ENCODE measurements at regions not wholly inside any gene's neighbourhood (a gene's known extent, or its start where the extent isn't known, plus 50 kb on each side); places are given as distances from the start of the nearest gene placed in this dataset.
"Not testable (repeated sequence)": the region's sequence is repeated elsewhere in the genome, so short reads cannot be mapped to it uniquely, and the experiment has no call there.

GRCh38 chr7:132024290-132024689, 467.9 kb upstream of the PODXL start:
- CTCF ChIA-PET: no interaction called here
- Mint-ChIP-seq H3K4me3 (no peak overlapping the region), H3K27me3 (ENCODE audit: low read depth) (no peaks in the 10 kb centered on the region), H3K9me3 (peaks cover 3% of the 10 kb centered on the region), H3K36me3 (ENCODE audit: low read depth) (no peaks in the 10 kb centered on the region), H3K27ac (no peak overlapping the region), H3K4me1 (ENCODE audit: low read depth) (no peaks in the 10 kb centered on the region)
- DNase-seq: no peak
- intact Hi-C loops (cut with micrococcal nuclease): no loop called here

GRCh38 chr7:132023466-132023865, 467.0 kb upstream of the PODXL start:
- H3K9me3 Mint-ChIP-seq: peaks cover 3% of the 10 kb centered on the region
- H3K36me3 Mint-ChIP-seq (ENCODE audit: low read depth): no peaks in the 10 kb centered on the region

GRCh38 chr7:132022188-132022587, 465.8 kb upstream of the PODXL start:
- intact Hi-C loops (cut with micrococcal nuclease): no loop called here
- peaks cover 3% of the 10 kb centered on the region for H3K9me3 Mint-ChIP-seq
- no peak overlapping the region for H3K4me3 Mint-ChIP-seq
- H3K27me3 Mint-ChIP-seq (ENCODE audit: low read depth): no peaks in the 10 kb centered on the region
- no peaks in the 10 kb centered on the region for H3K4me1 Mint-ChIP-seq (ENCODE audit: low read depth)
- no peak overlapping the region for H3K27ac Mint-ChIP-seq
- CTCF ChIA-PET: no interaction called here
- no peaks in the 10 kb centered on the region for H3K36me3 Mint-ChIP-seq (ENCODE audit: low read depth)
- DNase-seq: no peak

More at GRCh38 chr7:132023466-132023865, 467.0 kb upstream of the PODXL start:
- CTCF ChIA-PET: no interaction called here
- H3K4me1 Mint-ChIP-seq (ENCODE audit: low read depth): no peaks in the 10 kb centered on the region
- no peak for DNase-seq
- intact Hi-C loops (cut with micrococcal nuclease): no loop called here
- H3K27me3 Mint-ChIP-seq (ENCODE audit: low read depth): no peaks in the 10 kb centered on the region
- no peak overlapping the region for H3K27ac Mint-ChIP-seq
- no peak overlapping the region for H3K4me3 Mint-ChIP-seq

GRCh38 chr7:132019703-132020102, 463.3 kb upstream of the PODXL start:
- no peaks in the 10 kb centered on the region for H3K4me1 Mint-ChIP-seq (ENCODE audit: low read depth)
- intact Hi-C loops (cut with micrococcal nuclease): no loop called here
- CTCF ChIA-PET: interaction anchor here (0.5 kb wide), 1 partner anchor 444 kb away, joined by 3 read pairs; no protein-coding TSS in a partner anchor
- no peaks in the 10 kb centered on the region for H3K36me3 Mint-ChIP-seq (ENCODE audit: low read depth)
- no peak overlapping the region for H3K4me3 Mint-ChIP-seq
- no peak overlapping the region for H3K27ac Mint-ChIP-seq
- DNase-seq: no peak
- peaks cover 3% of the 10 kb centered on the region for H3K9me3 Mint-ChIP-seq
- H3K27me3 Mint-ChIP-seq (ENCODE audit: low read depth): no peaks in the 10 kb centered on the region

- Mint-ChIP-seq H3K27me3 (ENCODE audit: low read depth) (peaks cover 3% of the 10 kb centered on the region), H3K4me3 (no peak overlapping the region), H3K36me3 (ENCODE audit: low read depth) (no peaks in the 10 kb centered on the region), H3K4me1 (ENCODE audit: low read depth) (no peaks in the 10 kb centered on the region), H3K9me3 (peaks cover 8% of the 10 kb centered on the region), H3K27ac (no peak overlapping the region)
- DNase-seq: no peak
- CTCF ChIA-PET: no interaction called here
- intact Hi-C loops (cut with micrococcal nuclease): no loop called here
These were observed 453.4 kb upstream of the PODXL start for GRCh38 chr7:132009778-132010177.

GRCh38 chr7:132004529-132004928, 448.1 kb upstream of the PODXL start:
- intact Hi-C loops (cut with micrococcal nuclease): no loop called here
- DNase-seq: no peak
- no peaks in the 10 kb centered on the region for H3K36me3 Mint-ChIP-seq (ENCODE audit: low read depth)
- no peak overlapping the region for H3K4me3 Mint-ChIP-seq
- no peak overlapping the region for H3K27ac Mint-ChIP-seq
- H3K27me3 Mint-ChIP-seq (ENCODE audit: low read depth): no peaks in the 10 kb centered on the region
- no peaks in the 10 kb centered on the region for H3K4me1 Mint-ChIP-seq (ENCODE audit: low read depth)
- CTCF ChIA-PET: no interaction called here
- peaks cover 6% of the 10 kb centered on the region for H3K9me3 Mint-ChIP-seq

GRCh38 chr7:132002343-132002968, 446.0 kb upstream of the PODXL start:
- Mint-ChIP-seq H3K4me3 (no peak overlapping the region), H3K27me3 (ENCODE audit: low read depth) (no peaks in the 10 kb centered on the region), H3K4me1 (ENCODE audit: low read depth) (no peaks in the 10 kb centered on the region), H3K27ac (no peak overlapping the region), H3K9me3 (no peaks in the 10 kb centered on the region), H3K36me3 (ENCODE audit: low read depth) (no peaks in the 10 kb centered on the region)
- intact Hi-C loops (cut with micrococcal nuclease): no loop called here
- no peak for DNase-seq
- CTCF ChIA-PET: no interaction called here

- Mint-ChIP-seq H3K4me1 (ENCODE audit: low read depth) (no peaks in the 10 kb centered on the region), H3K27me3 (ENCODE audit: low read depth) (no peaks in the 10 kb centered on the region), H3K36me3 (ENCODE audit: low read depth) (no peaks in the 10 kb centered on the region), H3K4me3 (no peak overlapping the region), H3K9me3 (no peaks in the 10 kb centered on the region), H3K27ac (no peak overlapping the region)
- intact Hi-C loops (cut with micrococcal nuclease): no loop called here
- CTCF ChIA-PET: no interaction called here
- DNase-seq: no peak
These were observed 444.7 kb upstream of the PODXL start for GRCh38 chr7:132001146-132001545.

- Mint-ChIP-seq H3K27ac (no peak overlapping the region), H3K4me3 (no peak overlapping the region), H3K4me1 (ENCODE audit: low read depth) (no peaks in the 10 kb centered on the region), H3K36me3 (ENCODE audit: low read depth) (no peaks in the 10 kb centered on the region), H3K9me3 (no peaks in the 10 kb centered on the region), H3K27me3 (ENCODE audit: low read depth) (no peaks in the 10 kb centered on the region)
- intact Hi-C loops (cut with micrococcal nuclease): no loop called here
- CTCF ChIA-PET: no interaction called here
- DNase-seq: no peak
These were observed 442.8 kb upstream of the PODXL start for GRCh38 chr7:131999193-131999592.

- Mint-ChIP-seq H3K36me3 (ENCODE audit: low read depth) (no peaks in the 10 kb centered on the region), H3K4me3 (no peak overlapping the region), H3K4me1 (ENCODE audit: low read depth) (no peaks in the 10 kb centered on the region), H3K27me3 (ENCODE audit: low read depth) (peaks cover 5% of the 10 kb centered on the region), H3K9me3 (no peaks in the 10 kb centered on the region), H3K27ac (no peak overlapping the region)
- CTCF ChIA-PET: no interaction called here
- intact Hi-C loops (cut with micrococcal nuclease): no loop called here
- no peak for DNase-seq
These were observed 438.9 kb upstream of the PODXL start for GRCh38 chr7:131995324-131995723.

GRCh38 chr7:131981069-131981468, 424.6 kb upstream of the PODXL start:
- H3K4me3 Mint-ChIP-seq; H3K4me1 Mint-ChIP-seq (ENCODE audit: low read depth); H3K27me3 Mint-ChIP-seq (ENCODE audit: low read depth); H3K9me3 Mint-ChIP-seq; DNase-seq; H3K27ac Mint-ChIP-seq; H3K36me3 Mint-ChIP-seq (ENCODE audit: low read depth); CTCF ChIA-PET; intact Hi-C loops (cut with micrococcal nuclease): not testable (repeated sequence)

GRCh38 chr7:131978118-131978517, 421.7 kb upstream of the PODXL start:
- H3K36me3 Mint-ChIP-seq (ENCODE audit: low read depth); DNase-seq; H3K9me3 Mint-ChIP-seq; H3K4me3 Mint-ChIP-seq; H3K4me1 Mint-ChIP-seq (ENCODE audit: low read depth); H3K27me3 Mint-ChIP-seq (ENCODE audit: low read depth); CTCF ChIA-PET; H3K27ac Mint-ChIP-seq; intact Hi-C loops (cut with micrococcal nuclease): not testable (repeated sequence)

GRCh38 chr7:131976411-131976810, 420.0 kb upstream of the PODXL start:
- no peaks in the 10 kb centered on the region for H3K9me3 Mint-ChIP-seq
- H3K27me3 Mint-ChIP-seq (ENCODE audit: low read depth): no peaks in the 10 kb centered on the region
- CTCF ChIA-PET: no interaction called here
- H3K4me3 Mint-ChIP-seq: no peak overlapping the region
- no peak for DNase-seq
- H3K27ac Mint-ChIP-seq: no peak overlapping the region
- H3K4me1 Mint-ChIP-seq (ENCODE audit: low read depth): no peaks in the 10 kb centered on the region
- intact Hi-C loops (cut with micrococcal nuclease): no loop called here
- H3K36me3 Mint-ChIP-seq (ENCODE audit: low read depth): no peaks in the 10 kb centered on the region

Measured in activated naive CD4-positive, alpha-beta T cell treated with anti-CD3 and anti-CD28 coated beads for 36 hours (primary cell).